IMR-90 (cell line): ENCODE measurements at regions not wholly inside any gene's neighbourhood (a gene's known extent, or its start where the extent isn't known, plus 50 kb on each side); places are given as distances from the start of the nearest gene placed in this dataset.

Source experiments
- ATAC-seq: fragments of 200-7000 bp; cut with Tn5 transposase; 2 replicates; pipeline ENCODE4 v1.9.1; 2020; ENCODE audit warnings: low read depth, mild to moderate bottlenecking, moderate library complexity
- BruUV-seq: library from RNA; stranded (reverse); fragments of 400-500 nt; replicated peaks from 2 replicates; lab custom pipeline; 2021; lab: Mats Ljungman, UMichigan
- CTCF ChIA-PET: fragments of 300-600 bp; formaldehyde crosslinking; extraction: SDS; loops from one replicate; lab custom pipeline; 2021; ENCODE audit warnings: antibody characterized with exemption; lab: Yijun Ruan, JAX
- POLR2A ChIA-PET: fragments of 300-600 bp; sonication (Branson Sonifier 250); formaldehyde crosslinking; loops from one replicate; lab custom pipeline; 2022; ENCODE audit warnings: antibody characterized with exemption; ENCODE audit not compliant: unreplicated experiment; lab: Charles Lee
- DNase-seq: peaks from one replicate; pipeline ENCODE4 v3.0.0; 2013
- H2AFZ ChIP-seq: replicated peaks from 2 replicates; pipeline ENCODE3; 2013; ENCODE audit warnings: low read length, mild to moderate bottlenecking; ENCODE audit not compliant: poor library complexity
- H2AK5ac ChIP-seq: 2 replicates; pipeline ENCODE4 v1.6.1; 2013; ENCODE audit warnings: low read depth, low read length, inconsistent platforms
- H2AK9ac ChIP-seq: replicated peaks from 2 replicates; pipeline ENCODE3; 2013; ENCODE audit warnings: mild to moderate bottlenecking, low read depth, low read length, moderate library complexity; ENCODE audit not compliant: poor library complexity
- H2BK120ac ChIP-seq: 2 replicates; pipeline ENCODE4 v1.6.1; 2013; ENCODE audit warnings: low read depth, low read length, inconsistent platforms
- H2BK15ac ChIP-seq: 3 replicates; pipeline ENCODE4 v1.6.1; 2013; ENCODE audit warnings: low read depth, low read length, inconsistent platforms
- H2BK20ac ChIP-seq: 2 replicates; pipeline ENCODE4 v1.6.1; 2013; ENCODE audit warnings: low read depth, mild to moderate bottlenecking, inconsistent platforms, low read length, moderate library complexity
- H2BK5ac ChIP-seq: 2 replicates; pipeline ENCODE4 v1.6.1; 2013; ENCODE audit warnings: mild to moderate bottlenecking, low read depth, low read length, inconsistent platforms; ENCODE audit not compliant: poor library complexity, severe bottlenecking
- H3K14ac ChIP-seq: replicated peaks from 2 replicates; pipeline ENCODE4 v1.6.1; 2013; ENCODE audit warnings: low read depth, low read length, inconsistent platforms
- H3K18ac ChIP-seq: 2 replicates; pipeline ENCODE4 v1.6.1; 2013; ENCODE audit warnings: low read depth, low read length, control low read depth
- H3K23ac ChIP-seq: 2 replicates; pipeline ENCODE4 v1.6.1; 2013; ENCODE audit warnings: low read depth, low read length, inconsistent platforms
- H3K27ac ChIP-seq: 2 replicates; pipeline ENCODE4 v1.5.1; 2013; ENCODE audit warnings: mild to moderate bottlenecking, control low read depth, low read length; ENCODE audit not compliant: insufficient read depth
- H3K27me3 ChIP-seq: 2 replicates; pipeline ENCODE4 v1.6.1; 2013; ENCODE audit warnings: low read length; ENCODE audit not compliant: control insufficient read depth, insufficient read depth
- H3K36me3 ChIP-seq: 2 replicates; pipeline ENCODE4 v1.6.1; 2013; ENCODE audit warnings: low read length, mixed read lengths; ENCODE audit not compliant: control insufficient read depth, insufficient read depth
- H3K4ac ChIP-seq: 2 replicates; pipeline ENCODE4 v1.6.1; 2013; ENCODE audit warnings: low read depth, low read length, inconsistent platforms
- H3K4me1 ChIP-seq: 2 replicates; pipeline ENCODE4 v1.6.1; 2013; ENCODE audit warnings: low read length, mixed read lengths; ENCODE audit not compliant: control insufficient read depth, insufficient read depth
- H3K4me2 ChIP-seq: 2 replicates; pipeline ENCODE4 v1.6.1; 2013; ENCODE audit warnings: low read depth, mild to moderate bottlenecking, control low read depth, low read length, moderate library complexity
- H3K4me3 ChIP-seq: 2 replicates; pipeline ENCODE4 v1.5.1; 2013; ENCODE audit warnings: low read depth, mild to moderate bottlenecking, control low read depth, low read length, moderate library complexity; ENCODE audit not compliant: insufficient read depth
- H3K56ac ChIP-seq: 2 replicates; pipeline ENCODE4 v1.6.1; 2013; ENCODE audit warnings: low read length, inconsistent platforms; ENCODE audit not compliant: insufficient read depth; ENCODE audit errors: extremely low read depth
- H3K79me1 ChIP-seq, 2 experiments: 2 replicates each; pipeline ENCODE4 v1.6.1; 2013; ENCODE audit warnings: low read length in 2 of 2, inconsistent platforms in 1 of 2, low read depth in 1 of 2
- H3K9ac ChIP-seq: 2 replicates; pipeline ENCODE4 v1.6.1; 2013; ENCODE audit warnings: low read depth, low read length, control low read depth
- H3K9me1 ChIP-seq: 2 replicates; pipeline ENCODE4 v1.6.1; 2013; ENCODE audit warnings: low read length, inconsistent platforms; ENCODE audit not compliant: insufficient read depth
- H3K9me3 ChIP-seq: 2 replicates; pipeline ENCODE4 v1.6.1; 2013; ENCODE audit warnings: low read length; ENCODE audit not compliant: control insufficient read depth, insufficient read depth
- H4K20me1 ChIP-seq: 2 replicates; pipeline ENCODE4 v1.6.1; 2013; ENCODE audit warnings: low read length, inconsistent platforms; ENCODE audit not compliant: insufficient read depth
- H4K5ac ChIP-seq: 2 replicates; pipeline ENCODE4 v1.6.1; 2013; ENCODE audit warnings: mild to moderate bottlenecking, low read depth, low read length, control low read depth
- H4K8ac ChIP-seq, 2 experiments: 2 replicates each; pipeline ENCODE4 v1.6.1; 2013; ENCODE audit warnings: low read depth in 2 of 2, low read length in 2 of 2, control low read depth in 1 of 2, inconsistent platforms in 1 of 2
- H4K91ac ChIP-seq: 2 replicates; pipeline ENCODE4 v1.6.1; 2013; ENCODE audit warnings: low read depth, low read length, inconsistent platforms; ENCODE audit not compliant: insufficient read depth
- BHLHE40 ChIP-seq: fragments of 150-350 bp; IDR thresholded peaks from 2 replicates; pipeline ENCODE4 v1.6.1; 2016; ENCODE audit warnings: mild to moderate bottlenecking, low read depth, low read length
- CHD1 ChIP-seq: IDR thresholded peaks from 2 replicates; pipeline ENCODE4 v1.6.1; 2012; ENCODE audit warnings: low read depth, low read length, improper control_type of control experiment
- FOS ChIP-seq: fragments of 150-350 bp; IDR thresholded peaks from 2 replicates; pipeline ENCODE4 v1.6.1; 2016; ENCODE audit warnings: low read depth, low read length
- MAFK ChIP-seq: IDR thresholded peaks from 2 replicates; pipeline ENCODE4 v1.6.1; 2012; ENCODE audit warnings: low read depth, low read length, improper control_type of control experiment
- MXI1 ChIP-seq: IDR thresholded peaks from 2 replicates; pipeline ENCODE4 v1.6.1; 2012; ENCODE audit warnings: low read depth, mild to moderate bottlenecking, low read length, moderate library complexity, borderline replicate concordance
- NFE2L2 ChIP-seq: fragments of 150-350 bp; IDR thresholded peaks from 2 replicates; pipeline ENCODE4 v1.6.1; 2016; ENCODE audit warnings: low read depth, mild to moderate bottlenecking, low read length
- RAD21 ChIP-seq: IDR thresholded peaks from 2 replicates; pipeline ENCODE4 v1.6.1; 2012; ENCODE audit warnings: low read length, improper control_type of control experiment
- RFX5 ChIP-seq: IDR thresholded peaks from 2 replicates; pipeline ENCODE4 v1.8.0; 2012; ENCODE audit warnings: low read depth, mild to moderate bottlenecking, low read length, moderate library complexity
- SMC3 ChIP-seq: fragments of 150-350 bp; IDR thresholded peaks from 2 replicates; pipeline ENCODE4 v1.6.1; 2016; ENCODE audit warnings: low read depth, mild to moderate bottlenecking, antibody characterized with exemption, low read length, moderate library complexity
- WGBS, 2 experiments: methylation state at CpG; one replicate each; pipeline versions ENCODE4 v1.1.5 to v1.1.7; 2013; ENCODE audit warnings: missing lambda C conversion rate in 2 of 2; ENCODE audit not compliant: insufficient read length in 1 of 2; ENCODE audit errors: extremely low coverage in 2 of 2; 5-methylcytosine and 5-hydroxymethylcytosine counted together
- dilution Hi-C: fragments of 300-500 bp; cut with HindIII; formaldehyde crosslinking; loops from one replicate; pipeline ENCODE4 v1.14.3; 2018; ENCODE audit warnings: low sequenced_read_pairs; ENCODE audit not compliant: unreplicated experiment
- in situ Hi-C: fragments of 300-500 bp; cut with MboI; formaldehyde crosslinking; loops from 3 replicates; pipeline ENCODE4 v1.14.3; 2019; ENCODE audit warnings: low sequenced_read_pairs, inconsistent platforms, mixed read lengths
- intact Hi-C: fragments of 100-400 bp; cut with micrococcal nuclease; formaldehyde crosslinking; loops from 2 replicates; pipeline ENCODE4 v1.10.0; 2022
- TF ChIP-seq, protein P1 (sequence below): conservative IDR thresholded peaks from 2 replicates; pipeline ENCODE4 v1.5.1; 2012; ENCODE audit warnings: mild to moderate bottlenecking, low read depth, low read length, improper control_type of control experiment
- TF ChIP-seq, protein P2 (sequence below): fragments of 150-350 bp; IDR thresholded peaks from 2 replicates; pipeline ENCODE4 v1.6.1; 2017; ENCODE audit warnings: mild to moderate bottlenecking, antibody characterized with exemption, low read length, low read depth
- TF ChIP-seq, protein P3 (sequence below): fragments of 150-350 bp; IDR thresholded peaks from 2 replicates; pipeline ENCODE4 v1.6.1; 2016; ENCODE audit warnings: low read depth, mild to moderate bottlenecking, low read length, moderate library complexity, borderline replicate concordance

DNA sequence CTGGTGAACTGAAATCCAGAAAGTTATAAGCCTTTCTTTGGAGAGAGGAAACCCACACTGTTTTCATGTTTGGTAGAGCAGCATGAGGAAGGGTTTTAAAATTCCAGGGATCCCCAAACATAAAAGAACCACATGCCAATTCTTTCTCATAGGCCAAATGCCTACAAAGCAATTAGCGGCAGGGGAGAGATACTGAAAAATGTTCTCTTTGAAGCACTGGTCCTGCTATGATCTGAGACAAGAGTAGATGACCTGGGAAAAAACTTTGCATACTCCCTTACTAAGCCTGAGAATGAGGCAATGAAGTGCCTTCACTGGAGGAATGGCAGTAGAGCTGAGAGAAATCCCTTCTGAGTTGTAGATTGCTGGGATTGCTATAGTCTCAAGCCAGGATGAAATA lies 1261.7 kb downstream of the DSC3 start:
- H3K4ac ChIP-seq = no peak overlapping the region
- H3K27ac ChIP-seq = no peak overlapping the region
- H3K9me3 ChIP-seq = no peaks in the 10 kb centered on the region
- H2BK15ac ChIP-seq = no peak overlapping the region
- TF ChIP-seq FOS = no peak
- no peak for TF ChIP-seq CHD1
- no peak for TF ChIP-seq NFE2L2
- TF ChIP-seq MXI1 = no peak
- no peak for TF ChIP-seq RFX5
- TF ChIP-seq SMC3 = no peak
- TF ChIP-seq, protein P1, sequence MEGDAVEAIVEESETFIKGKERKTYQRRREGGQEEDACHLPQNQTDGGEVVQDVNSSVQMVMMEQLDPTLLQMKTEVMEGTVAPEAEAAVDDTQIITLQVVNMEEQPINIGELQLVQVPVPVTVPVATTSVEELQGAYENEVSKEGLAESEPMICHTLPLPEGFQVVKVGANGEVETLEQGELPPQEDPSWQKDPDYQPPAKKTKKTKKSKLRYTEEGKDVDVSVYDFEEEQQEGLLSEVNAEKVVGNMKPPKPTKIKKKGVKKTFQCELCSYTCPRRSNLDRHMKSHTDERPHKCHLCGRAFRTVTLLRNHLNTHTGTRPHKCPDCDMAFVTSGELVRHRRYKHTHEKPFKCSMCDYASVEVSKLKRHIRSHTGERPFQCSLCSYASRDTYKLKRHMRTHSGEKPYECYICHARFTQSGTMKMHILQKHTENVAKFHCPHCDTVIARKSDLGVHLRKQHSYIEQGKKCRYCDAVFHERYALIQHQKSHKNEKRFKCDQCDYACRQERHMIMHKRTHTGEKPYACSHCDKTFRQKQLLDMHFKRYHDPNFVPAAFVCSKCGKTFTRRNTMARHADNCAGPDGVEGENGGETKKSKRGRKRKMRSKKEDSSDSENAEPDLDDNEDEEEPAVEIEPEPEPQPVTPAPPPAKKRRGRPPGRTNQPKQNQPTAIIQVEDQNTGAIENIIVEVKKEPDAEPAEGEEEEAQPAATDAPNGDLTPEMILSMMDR = no peak
- TF ChIP-seq, protein P2, sequence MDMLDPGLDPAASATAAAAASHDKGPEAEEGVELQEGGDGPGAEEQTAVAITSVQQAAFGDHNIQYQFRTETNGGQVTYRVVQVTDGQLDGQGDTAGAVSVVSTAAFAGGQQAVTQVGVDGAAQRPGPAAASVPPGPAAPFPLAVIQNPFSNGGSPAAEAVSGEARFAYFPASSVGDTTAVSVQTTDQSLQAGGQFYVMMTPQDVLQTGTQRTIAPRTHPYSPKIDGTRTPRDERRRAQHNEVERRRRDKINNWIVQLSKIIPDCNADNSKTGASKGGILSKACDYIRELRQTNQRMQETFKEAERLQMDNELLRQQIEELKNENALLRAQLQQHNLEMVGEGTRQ = no peak
- TF ChIP-seq MAFK = no peak
- TF ChIP-seq BHLHE40 = no peak
- TF ChIP-seq, protein P3, sequence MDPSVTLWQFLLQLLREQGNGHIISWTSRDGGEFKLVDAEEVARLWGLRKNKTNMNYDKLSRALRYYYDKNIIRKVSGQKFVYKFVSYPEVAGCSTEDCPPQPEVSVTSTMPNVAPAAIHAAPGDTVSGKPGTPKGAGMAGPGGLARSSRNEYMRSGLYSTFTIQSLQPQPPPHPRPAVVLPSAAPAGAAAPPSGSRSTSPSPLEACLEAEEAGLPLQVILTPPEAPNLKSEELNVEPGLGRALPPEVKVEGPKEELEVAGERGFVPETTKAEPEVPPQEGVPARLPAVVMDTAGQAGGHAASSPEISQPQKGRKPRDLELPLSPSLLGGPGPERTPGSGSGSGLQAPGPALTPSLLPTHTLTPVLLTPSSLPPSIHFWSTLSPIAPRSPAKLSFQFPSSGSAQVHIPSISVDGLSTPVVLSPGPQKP = no peak
- TF ChIP-seq RAD21 = no peak
- H2BK20ac ChIP-seq = no peak overlapping the region
- no peak overlapping the region for H3K4me2 ChIP-seq
- no peak overlapping the region for H2AK9ac ChIP-seq
- ChIA-PET CTCF (no interaction called here), POLR2A (no interaction called here)
- H3K56ac ChIP-seq = no peak overlapping the region
- BruUV-seq = no TSS peak
- in situ Hi-C loops (no loop called here), dilution Hi-C loops (no loop called here), intact Hi-C loops (no loop called here)
- H2AFZ ChIP-seq = no peak overlapping the region
- DNase-seq = no peak
- H4K8ac ChIP-seq = no peak overlapping the region
- no peaks in the 10 kb centered on the region for H3K9me1 ChIP-seq
- no peak overlapping the region for H3K18ac ChIP-seq
- no peak overlapping the region for H4K91ac ChIP-seq
- H3K4me3 ChIP-seq = no peak overlapping the region
- H3K9ac ChIP-seq = no peak overlapping the region
- no peaks in the 10 kb centered on the region for H4K20me1 ChIP-seq
- H3K79me1 ChIP-seq = no peaks in the 10 kb centered on the region
- H2AK5ac ChIP-seq = no peak overlapping the region
- no peaks in the 10 kb centered on the region for H3K4me1 ChIP-seq
- H2BK120ac ChIP-seq = no peak overlapping the region
- H2BK5ac ChIP-seq = no peak overlapping the region
- H3K27me3 ChIP-seq = no peaks in the 10 kb centered on the region
- no peak overlapping the region for H3K14ac ChIP-seq
- H3K23ac ChIP-seq = no peak overlapping the region
- H4K5ac ChIP-seq = no peak overlapping the region
- no peak for ATAC-seq
- WGBS, 2 experiments = no CpG with 5 or more reads among the region's 1 CpG
- H3K36me3 ChIP-seq = no peaks in the 10 kb centered on the region
